H1 (cell line): ENCODE measurements at regions not wholly inside any gene's neighbourhood (a gene's known extent, or its start where the extent isn't known, plus 50 kb on each side); places are given as distances from the start of the nearest gene placed in this dataset.

ENCODE experiments used
- CTCF ChIA-PET: fragments of 300-600 bp; sonication (Branson Sonifier 250); formaldehyde crosslinking; loops from one replicate; lab custom pipeline; 2021; ENCODE audit not compliant: partially characterized antibody; lab: Charles Lee
- POLR2A ChIA-PET: fragments of 300-600 bp; sonication (Branson Sonifier 250); formaldehyde crosslinking; loops from one replicate; lab custom pipeline; 2021; ENCODE audit warnings: inconsistent platforms; ENCODE audit not compliant: partially characterized antibody; lab: Charles Lee
- DNase-seq, 2 experiments: peaks; one replicate each; pipeline versions ENCODE4 v3.0.0 to v3.0.0-alpha.2; 2010 to 2022; ENCODE audit warnings: low spot score in 2 of 2, low read depth in 1 of 2, mixed read lengths in 1 of 2
- FAIRE-seq: peaks from 2 replicates; lab custom pipeline; 2011; peaks lifted over from hg19 to GRCh38; lab: Jason Lieb, UNC
- H2AFZ ChIP-seq: 2 replicates; pipeline ENCODE4 v1.8.1; 2012; ENCODE audit warnings: low read length, inconsistent platforms
- H2AK5ac ChIP-seq: 2 replicates; pipeline ENCODE4 v1.6.1; 2013; ENCODE audit warnings: low read depth, low read length
- H2BK120ac ChIP-seq: replicated peaks from 2 replicates; pipeline ENCODE3; 2013; ENCODE audit warnings: low read depth, low read length, inconsistent platforms
- H2BK12ac ChIP-seq: 2 replicates; pipeline ENCODE4 v1.6.1; 2013; ENCODE audit warnings: low read depth, low read length
- H2BK15ac ChIP-seq: 2 replicates; pipeline ENCODE4 v1.6.1; 2013; ENCODE audit warnings: low read length
- H2BK20ac ChIP-seq: 2 replicates; pipeline ENCODE4 v1.6.1; 2013; ENCODE audit warnings: low read length
- H2BK5ac ChIP-seq: 2 replicates; pipeline ENCODE4 v1.6.1; 2013; ENCODE audit warnings: low read depth, low read length
- H3K14ac ChIP-seq: 2 replicates; pipeline ENCODE4 v1.6.1; 2013; ENCODE audit warnings: inconsistent platforms; ENCODE audit not compliant: insufficient read length
- H3K18ac ChIP-seq: 2 replicates; pipeline ENCODE4 v1.6.1; 2013; ENCODE audit warnings: low read length; ENCODE audit errors: extremely low read depth
- H3K23ac ChIP-seq: 2 replicates; pipeline ENCODE4 v1.6.1; 2013; ENCODE audit warnings: inconsistent platforms; ENCODE audit not compliant: insufficient read length
- H3K23me2 ChIP-seq: 2 replicates; pipeline ENCODE4 v1.6.1; 2013; ENCODE audit warnings: low read depth, low read length
- H3K27ac ChIP-seq: 2 replicates; pipeline ENCODE4 v1.6.1; 2011; ENCODE audit warnings: low read depth, low read length, inconsistent platforms
- H3K27me3 ChIP-seq, 4 experiments: replicated peaks in 1 of 4; 1 replicate in 1 of 4; 2 replicates in 3 of 4; pipeline versions ENCODE4 v1.6.1 to v1.8.1; 2011 to 2013; ENCODE audit warnings: low read length in 3 of 4, mild to moderate bottlenecking in 3 of 4, inconsistent platforms in 2 of 4, mixed read lengths in 2 of 4, moderate library complexity in 1 of 4; ENCODE audit not compliant: control insufficient read depth in 3 of 4, insufficient read depth in 3 of 4; ENCODE audit errors: extremely low read depth in 1 of 4
- H3K36me3 ChIP-seq, 4 experiments: 2 replicates each; pipeline versions ENCODE4 v1.6.1 to v1.8.1; 2011 to 2013; ENCODE audit warnings: mild to moderate bottlenecking in 4 of 4, low read length in 3 of 4, moderate library complexity in 2 of 4, control low read depth in 1 of 4, inconsistent platforms in 1 of 4; ENCODE audit not compliant: insufficient read depth in 4 of 4, control insufficient read depth in 2 of 4
- H3K4ac ChIP-seq: replicated peaks from 2 replicates; pipeline ENCODE3; 2013; ENCODE audit warnings: low read length, low read depth, mixed read lengths, inconsistent platforms; ENCODE audit not compliant: insufficient read length
- H3K4me1 ChIP-seq, 4 experiments: replicated peaks in 1 of 4; 1 replicate in 1 of 4; 2 replicates in 3 of 4; pipeline versions ENCODE4 v1.6.1 to v1.8.1; 2011 to 2013; ENCODE audit warnings: low read length in 3 of 4, inconsistent platforms in 2 of 4, mixed read lengths in 1 of 4; ENCODE audit not compliant: insufficient read depth in 4 of 4, control insufficient read depth in 3 of 4
- H3K4me2 ChIP-seq, 2 experiments: 2 replicates each; pipeline versions ENCODE4 v1.6.1 to v1.8.1; 2011 to 2013; ENCODE audit warnings: low read depth in 2 of 2, low read length in 2 of 2, control low read depth in 1 of 2, inconsistent platforms in 1 of 2, mild to moderate bottlenecking in 1 of 2; ENCODE audit not compliant: insufficient read depth in 1 of 2
- H3K4me3 ChIP-seq, 4 experiments: fragments of 200-600, 300-600 bp in 1 of 4; sonication (generic), shearing (Covaris generic), sonication (Bioruptor Twin) in 1 of 4; 2 replicates each; pipeline versions ENCODE4 v1.5.1 to v1.8.1; 2011 to 2016; ENCODE audit warnings: low read length in 4 of 4, low read depth in 3 of 4, control low read depth in 2 of 4, inconsistent platforms in 2 of 4, mild to moderate bottlenecking in 2 of 4, mixed read lengths in 1 of 4, moderate library complexity in 1 of 4; ENCODE audit not compliant: insufficient read depth in 2 of 4; ENCODE audit errors: extremely low read depth in 1 of 4
- H3K56ac ChIP-seq: replicated peaks from 2 replicates; pipeline ENCODE3; 2013; ENCODE audit warnings: low read depth, mild to moderate bottlenecking, mixed read lengths, low read length, inconsistent platforms; ENCODE audit not compliant: insufficient read length
- H3K79me1 ChIP-seq: 2 replicates; pipeline ENCODE4 v1.6.1; 2013; ENCODE audit warnings: low read depth, low read length, control low read depth
- H3K79me2 ChIP-seq, 2 experiments: 2 replicates each; pipeline versions ENCODE4 v1.6.1 to v1.8.1; 2012 to 2013; ENCODE audit warnings: low read length in 2 of 2, mild to moderate bottlenecking in 2 of 2, inconsistent platforms in 1 of 2; ENCODE audit not compliant: insufficient read depth in 2 of 2, control insufficient read depth in 1 of 2
- H3K9ac ChIP-seq, 4 experiments: replicated peaks in 1 of 4; 1 replicate in 1 of 4; 2 replicates in 3 of 4; pipeline versions ENCODE4 v1.6.1 to v1.8.1; 2011 to 2013; ENCODE audit warnings: low read depth in 3 of 4, low read length in 3 of 4, control low read depth in 2 of 4, mild to moderate bottlenecking in 2 of 4, moderate library complexity in 2 of 4, inconsistent platforms in 1 of 4; ENCODE audit errors: extremely low read depth in 1 of 4
- H3K9me3 ChIP-seq, 2 experiments: 2 replicates each; pipeline versions ENCODE4 v1.6.1 to v1.8.1; 2012 to 2013; ENCODE audit warnings: mild to moderate bottlenecking in 2 of 2, moderate library complexity in 2 of 2, control low read depth in 1 of 2, inconsistent platforms in 1 of 2, low read depth in 1 of 2, low read length in 1 of 2, mixed read lengths in 1 of 2; ENCODE audit not compliant: insufficient read depth in 2 of 2
- H4K20me1 ChIP-seq, 2 experiments: replicated peaks in 1 of 2; 2 replicates each; pipeline versions ENCODE3 to v1.8.1; 2011 to 2013; ENCODE audit warnings: inconsistent platforms in 2 of 2, low read length in 2 of 2, mild to moderate bottlenecking in 1 of 2; ENCODE audit not compliant: insufficient read depth in 2 of 2, control insufficient read depth in 1 of 2
- H4K5ac ChIP-seq: 2 replicates; pipeline ENCODE4 v1.6.1; 2013; ENCODE audit warnings: low read length, low read depth, mixed read lengths, inconsistent platforms; ENCODE audit not compliant: insufficient read length
- H4K8ac ChIP-seq: 2 replicates; pipeline ENCODE4 v1.8.0; 2013; ENCODE audit warnings: mild to moderate bottlenecking, moderate library complexity, low read length, inconsistent platforms; ENCODE audit not compliant: insufficient read depth; ENCODE audit errors: extremely low read depth
- H4K91ac ChIP-seq: replicated peaks from 2 replicates; pipeline ENCODE3; 2013; ENCODE audit warnings: low read length, mixed read lengths, inconsistent platforms; ENCODE audit not compliant: insufficient read length
- CBX5 ChIP-seq: fragments of 300-800, 300-1000 bp; sonication (generic); IDR thresholded peaks from 2 replicates; pipeline ENCODE4 v1.7.1; 2016; ENCODE audit warnings: antibody characterized with exemption, low read length, low read depth
- EGR1 ChIP-seq: IDR thresholded peaks from 2 replicates; pipeline ENCODE4 v1.6.1; 2011; ENCODE audit warnings: low read depth, low read length, borderline replicate concordance
- RFX5 ChIP-seq: IDR thresholded peaks from 2 replicates; pipeline ENCODE4 v1.6.1; 2011; ENCODE audit warnings: low read depth, low read length, improper control_type of control experiment, borderline replicate concordance
- SIX5 ChIP-seq: IDR thresholded peaks from 2 replicates; pipeline ENCODE4 v1.6.1; 2011; ENCODE audit warnings: mild to moderate bottlenecking, low read depth, low read length
- SP1 ChIP-seq: IDR thresholded peaks from 2 replicates; pipeline ENCODE4 v1.6.1; 2011; ENCODE audit warnings: low read depth, low read length
- SP4 ChIP-seq: IDR thresholded peaks from 2 replicates; pipeline ENCODE4 v1.6.1; 2012; ENCODE audit warnings: low read length, inconsistent platforms
- TEAD4 ChIP-seq: IDR thresholded peaks from 2 replicates; pipeline ENCODE4 v1.6.1; 2012; ENCODE audit warnings: low read depth, low read length, inconsistent platforms, mixed read lengths
- YY1 ChIP-seq: IDR thresholded peaks from 2 replicates; pipeline ENCODE4 v1.6.1; 2011; ENCODE audit warnings: low read depth, mild to moderate bottlenecking, low read length
- WGBS, 2 experiments: shearing (Covaris generic) in 1 of 2; methylation state at CpG; one replicate each; pipeline versions ENCODE4 v1.1.6 to v1.1.7; 2013 to 2015; ENCODE audit warnings: low lambda C conversion rate in 2 of 2, mixed read lengths in 2 of 2, inconsistent platforms in 1 of 2, low coverage in 1 of 2, missing lambda C conversion rate in 1 of 2; ENCODE audit not compliant: insufficient replicate concordance in 2 of 2, insufficient coverage in 1 of 2, insufficient read length in 1 of 2; ENCODE audit errors: extremely low coverage in 1 of 2, missing lambda C conversion rate in 1 of 2; 5-methylcytosine and 5-hydroxymethylcytosine counted together

- H2AK5ac ChIP-seq, result no peak overlapping the region
- no peaks in the 10 kb centered on the region for H3K23me2 ChIP-seq
- ChIA-PET CTCF (no interaction called here), POLR2A (no interaction called here)
- no peak overlapping the region for H3K9ac ChIP-seq
- no peaks in the 10 kb centered on the region for H3K79me1 ChIP-seq
- H3K18ac ChIP-seq, result no peak overlapping the region
- H3K4ac ChIP-seq, result no peak overlapping the region
- no peak overlapping the region for H2AFZ ChIP-seq
- H2BK12ac ChIP-seq, result no peak overlapping the region
- H4K91ac ChIP-seq, result no peak overlapping the region
- H3K23ac ChIP-seq, result no peak overlapping the region
- H3K9me3 ChIP-seq, result no peaks in the 10 kb centered on the region
- no peak overlapping the region for H2BK20ac ChIP-seq
- H3K56ac ChIP-seq, result no peak overlapping the region
- no peaks in the 10 kb centered on the region for H4K20me1 ChIP-seq
- H3K36me3 ChIP-seq, result no peaks in the 10 kb centered on the region
- H3K79me2 ChIP-seq, result no peaks in the 10 kb centered on the region
- no peak for DNase-seq
- H2BK15ac ChIP-seq, result no peak overlapping the region
- no peak overlapping the region for H2BK120ac ChIP-seq
- no peaks in the 10 kb centered on the region for H3K27me3 ChIP-seq
- H3K14ac ChIP-seq, result no peak overlapping the region
- no peak overlapping the region for H4K5ac ChIP-seq
- H3K4me3 ChIP-seq, result no peak overlapping the region
- H3K4me2 ChIP-seq, result no peak overlapping the region
- no peak overlapping the region for H3K27ac ChIP-seq
- FAIRE-seq, result no peak
- no peak overlapping the region for H4K8ac ChIP-seq
- TF ChIP-seq SP4 (no peak), EGR1 (no peak), SIX5 (no peak), TEAD4 (no peak), CBX5 (no peak), RFX5 (no peak), SP1 (no peak), YY1 (no peak)
- no peak overlapping the region for H2BK5ac ChIP-seq
- no peaks in the 10 kb centered on the region; a peak in 1 of 7 replicates for H3K4me1 ChIP-seq
- 86% methylated on average over 11 of the region's 11 CpGs; no CpG with 5 or more reads in 1 of the 2 experiments for WGBS, 2 experiments
These were observed 103.5 kb upstream of the IRF2BP2 start for GRCh38 chr1:234713440-234713839.
